T-helper 1 cell (primary cell): ENCODE measurements at regions not wholly inside any gene's neighbourhood (a gene's known extent, or its start where the extent isn't known, plus 50 kb on each side); places are given as distances from the start of the nearest gene placed in this dataset.

Experiments
- DNase-seq, 5 donors: peaks; one replicate each; pipeline ENCODE4 v3.0.0-alpha.2; 2012 to 2020

- DNase-seq = no peak
These were observed 155.3 kb downstream of the SNX18 start for GRCh38 chr5:54672871-54673270.

- DNase-seq = no peak
These were observed 154.1 kb downstream of the SNX18 start for GRCh38 chr5:54671681-54672080.

- DNase-seq = no peak
These were observed 153.6 kb downstream of the SNX18 start for GRCh38 chr5:54671111-54671531.

- DNase-seq = no peak
These were observed 152.7 kb downstream of the SNX18 start for GRCh38 chr5:54670281-54670680.

- DNase-seq = no peak
These were observed 152.3 kb downstream of the SNX18 start for GRCh38 chr5:54669845-54670244.

- DNase-seq = no peak
These were observed 151.7 kb downstream of the SNX18 start for GRCh38 chr5:54669285-54669684.

- DNase-seq = no peak
These were observed 150.5 kb downstream of the SNX18 start for GRCh38 chr5:54668096-54668495.

GRCh38 chr5:54667136-54667535 is 149.6 kb downstream of the SNX18 start:
- DNase-seq = no peak

GRCh38 chr5:54663866-54664265 is 146.3 kb downstream of the SNX18 start:
- DNase-seq = no peak

- no peak for DNase-seq
These were observed 143.6 kb downstream of the SNX18 start for GRCh38 chr5:54661111-54661510.

GRCh38 chr5:54659700-54660131 is 142.2 kb downstream of the SNX18 start:
- DNase-seq = no peak

- no peak for DNase-seq
These were observed 140.5 kb downstream of the SNX18 start for GRCh38 chr5:54658010-54658409.

GRCh38 chr5:54656261-54656728 is 138.7 kb downstream of the SNX18 start:
- no peak for DNase-seq

GRCh38 chr5:54655761-54656160 is 138.2 kb downstream of the SNX18 start:
- no peak for DNase-seq

GRCh38 chr5:54655266-54655665 is 137.7 kb downstream of the SNX18 start:
- DNase-seq = no peak

- peak in 1 of 5 donors; percentile 28 for DNase-seq
These were observed 136.5 kb downstream of the SNX18 start for GRCh38 chr5:54653956-54654614.

- DNase-seq = no peak
These were observed 134.0 kb downstream of the SNX18 start for GRCh38 chr5:54651482-54652076.

GRCh38 chr5:54649041-54649504 is 131.5 kb downstream of the SNX18 start:
- no peak for DNase-seq

- peak in 3 of 5 donors; percentile 4 to 93 (median 17) for DNase-seq
These were observed 129.0 kb downstream of the SNX18 start for GRCh38 chr5:54646356-54647101.

- DNase-seq = no peak
These were observed 128.4 kb downstream of the SNX18 start for GRCh38 chr5:54645882-54646355.

GRCh38 chr5:54644226-54644625 is 126.7 kb downstream of the SNX18 start:
- DNase-seq = no peak

GRCh38 chr5:54643685-54644106 is 126.1 kb downstream of the SNX18 start:
- DNase-seq = no peak

GRCh38 chr5:54639621-54640020 is 122.1 kb downstream of the SNX18 start:
- DNase-seq = no peak
